ENCODE measurements at regions not wholly inside any gene's neighbourhood (a gene's known extent, or its start where the extent isn't known, plus 50 kb on each side); places are given as distances from the start of the nearest gene placed in this dataset.

DNA sequence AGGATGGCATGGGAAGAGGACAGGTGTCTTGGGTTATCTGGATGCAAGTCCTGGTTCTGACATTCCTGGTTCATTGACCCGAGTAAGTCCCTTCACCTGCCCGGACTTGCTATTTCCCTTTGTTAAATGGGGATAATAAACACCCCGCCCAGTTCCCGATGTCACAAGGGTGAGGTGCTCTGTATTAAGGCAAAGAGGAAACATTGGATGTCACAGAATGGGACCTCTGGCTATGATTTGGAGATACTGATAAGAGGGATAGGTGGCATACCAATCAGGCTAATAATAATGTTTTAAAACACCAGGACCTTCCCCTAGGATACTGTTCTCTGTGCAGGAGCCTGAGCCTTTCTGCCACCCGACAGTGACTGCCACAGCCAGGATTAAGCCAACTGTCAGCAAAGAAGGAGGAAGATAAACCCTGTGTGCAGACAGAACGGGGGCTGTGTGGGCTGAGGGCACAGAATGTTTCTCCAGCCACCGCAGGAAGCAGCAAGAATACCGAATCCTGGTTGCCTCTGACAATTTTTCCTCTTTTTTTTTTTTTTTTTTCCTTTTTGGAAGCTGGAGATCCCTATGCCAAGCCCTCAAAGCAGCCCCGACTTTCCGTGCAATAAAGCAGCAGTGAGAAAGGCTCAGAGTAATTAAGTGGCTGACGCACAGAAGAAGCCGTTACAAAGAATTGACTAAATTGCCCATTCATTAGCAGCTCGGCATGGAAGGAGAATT, 336.6 kb downstream of the SMAD2 start:
- no peak for DNase-seq

DNA sequence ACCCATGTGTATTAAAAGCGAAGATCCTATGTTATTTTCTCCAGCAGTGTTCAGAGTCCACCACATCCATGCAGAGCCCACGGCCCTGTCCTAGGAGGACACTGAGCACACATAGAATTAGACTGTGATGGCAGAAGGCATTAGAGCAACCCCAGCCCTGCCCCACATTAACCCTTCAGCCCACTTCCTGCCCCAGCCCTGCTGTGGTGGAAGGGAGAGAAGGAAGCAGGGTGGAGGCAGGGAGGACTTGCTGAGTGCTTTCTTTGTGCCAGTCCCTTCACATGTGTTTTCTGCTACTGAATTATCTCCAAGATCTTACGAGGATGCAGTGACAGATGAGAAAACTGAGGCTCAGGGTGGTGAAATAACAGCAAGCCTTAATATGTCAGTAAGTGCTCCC, 339.0 kb downstream of the SMAD2 start:
- no peak for DNase-seq

DNA sequence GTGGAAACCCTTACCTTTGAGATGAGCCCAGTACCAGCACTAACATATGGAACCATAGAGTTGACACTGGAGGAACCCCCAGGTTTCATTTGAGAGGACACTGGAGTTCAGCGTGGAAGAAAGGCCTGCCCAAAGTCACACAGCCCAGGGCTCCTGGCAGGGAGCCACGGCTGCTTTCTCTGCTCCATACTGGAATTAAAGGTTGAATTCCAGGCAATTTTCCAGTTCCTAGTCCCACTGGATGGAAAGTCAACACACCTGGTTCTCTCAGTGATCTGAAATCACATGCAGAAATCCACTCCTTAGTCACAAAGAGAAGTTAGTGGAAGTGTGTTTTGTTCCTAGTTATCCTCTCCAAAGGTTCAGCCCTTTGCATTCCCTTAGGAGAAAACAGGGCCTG, 336.1 kb upstream of the SKOR2 start:
- DNase-seq = no peak

DNA sequence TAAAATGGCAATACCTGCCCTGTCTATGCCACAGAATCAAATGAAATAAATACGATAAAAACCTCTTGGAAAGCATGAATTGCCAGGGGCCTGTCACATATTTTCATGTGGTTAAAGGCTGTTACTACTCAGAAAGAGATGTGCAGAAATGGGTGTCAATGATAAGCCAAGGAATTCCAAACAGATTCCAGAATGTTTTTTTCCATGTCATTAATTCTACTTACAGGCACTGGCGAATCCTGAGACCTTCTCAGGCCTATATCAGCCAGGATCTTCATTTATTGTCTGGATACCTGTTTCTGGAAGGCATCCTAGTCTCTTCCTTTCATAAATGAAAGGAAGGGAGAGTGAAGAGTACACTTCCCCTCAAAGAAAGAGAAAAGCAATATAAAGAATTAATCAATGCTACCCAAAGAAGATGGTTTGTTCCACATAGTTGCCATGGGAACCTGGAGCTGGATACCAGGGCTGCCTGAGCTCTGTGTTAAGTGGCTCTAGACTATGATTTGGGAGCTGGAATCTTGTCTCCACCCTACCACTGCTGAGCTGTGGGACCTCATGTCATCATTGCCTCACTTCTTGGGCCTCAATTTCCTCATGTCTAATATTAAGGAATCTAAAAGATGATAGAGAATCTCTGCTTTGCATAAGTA, 335.1 kb upstream of the SKOR2 start:
- no peak for DNase-seq

DNA sequence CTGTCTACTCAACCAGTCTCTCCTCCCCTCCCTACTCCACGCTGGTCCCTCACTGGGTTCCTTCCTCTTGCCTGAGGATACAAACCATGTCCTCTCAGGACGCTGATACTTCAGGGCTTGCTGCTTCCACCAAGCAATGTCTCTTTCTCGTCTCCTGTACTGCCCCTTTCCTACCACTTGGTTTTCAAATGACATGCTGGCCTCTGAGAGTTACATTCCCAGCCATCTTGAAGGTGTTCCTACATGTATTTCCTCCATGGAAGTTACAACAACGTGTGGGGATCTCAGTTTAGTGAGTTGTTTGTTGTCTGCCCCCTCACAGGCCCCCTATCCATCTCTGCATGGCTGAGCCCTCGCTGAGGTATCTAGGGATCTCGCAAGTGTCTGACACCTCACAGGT, 334.5 kb upstream of the SKOR2 start:
- no peak for DNase-seq

DNA sequence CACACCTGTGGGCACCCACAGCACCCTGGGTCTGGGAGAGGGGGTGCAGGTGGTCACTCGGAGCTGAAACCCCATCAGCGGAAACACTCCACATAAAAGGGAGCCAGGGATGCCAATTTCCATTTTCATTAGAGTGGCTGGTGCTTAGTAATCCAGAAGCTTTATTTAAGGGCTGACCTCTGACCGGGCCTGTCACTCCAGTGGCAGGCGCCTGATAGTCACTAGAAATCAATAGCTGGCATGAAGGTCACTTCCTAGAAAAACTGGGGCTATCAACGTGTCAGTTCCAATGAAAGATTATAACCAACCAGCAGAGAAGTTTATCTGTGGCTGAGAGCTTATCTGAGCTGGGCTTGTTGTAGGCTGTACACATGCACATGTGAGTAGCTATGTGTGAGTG, 333.7 kb upstream of the SKOR2 start:
- no peak for DNase-seq

DNA sequence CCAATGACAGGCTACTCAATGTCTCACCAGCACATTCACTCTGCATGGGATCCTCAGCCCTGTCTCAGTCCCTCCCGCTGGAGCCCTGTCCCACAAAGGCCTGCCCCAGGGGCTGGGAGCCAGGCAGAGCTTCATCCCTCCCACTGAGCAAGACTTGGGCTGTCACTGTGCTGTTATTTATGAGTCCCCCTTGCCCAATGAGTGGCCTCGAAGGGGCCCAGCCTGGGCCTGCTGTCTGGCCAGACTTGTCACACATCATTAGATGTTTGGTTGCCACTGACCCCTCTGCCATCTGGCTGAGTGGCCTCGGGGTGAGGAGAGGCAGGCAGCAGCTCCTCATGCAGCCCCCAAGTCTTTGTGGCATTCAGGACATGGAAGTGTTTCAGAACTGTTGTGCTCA, 330.6 kb upstream of the SKOR2 start:
- DNase-seq = no peak

DNA sequence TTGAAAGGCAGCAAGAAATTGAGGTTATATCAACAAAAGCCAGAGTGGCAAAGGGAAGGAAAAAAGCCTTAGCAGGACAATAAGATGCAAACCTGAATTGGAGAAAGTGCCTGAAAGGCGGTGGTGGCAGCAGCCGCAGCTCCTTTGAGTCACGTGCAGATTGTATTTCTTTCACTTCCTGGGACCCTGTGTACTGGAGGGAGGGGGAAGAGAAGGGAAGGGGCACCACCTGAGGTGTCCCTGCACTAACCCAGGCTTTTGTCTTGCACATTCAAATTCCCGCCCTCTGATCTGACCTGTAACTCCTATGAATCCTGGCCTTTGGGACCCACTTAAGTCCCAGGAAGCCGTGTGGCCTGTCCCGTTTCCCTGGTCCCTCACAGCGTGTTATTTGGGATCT, 326.1 kb upstream of the SKOR2 start:
- DNase-seq = no peak

DNA sequence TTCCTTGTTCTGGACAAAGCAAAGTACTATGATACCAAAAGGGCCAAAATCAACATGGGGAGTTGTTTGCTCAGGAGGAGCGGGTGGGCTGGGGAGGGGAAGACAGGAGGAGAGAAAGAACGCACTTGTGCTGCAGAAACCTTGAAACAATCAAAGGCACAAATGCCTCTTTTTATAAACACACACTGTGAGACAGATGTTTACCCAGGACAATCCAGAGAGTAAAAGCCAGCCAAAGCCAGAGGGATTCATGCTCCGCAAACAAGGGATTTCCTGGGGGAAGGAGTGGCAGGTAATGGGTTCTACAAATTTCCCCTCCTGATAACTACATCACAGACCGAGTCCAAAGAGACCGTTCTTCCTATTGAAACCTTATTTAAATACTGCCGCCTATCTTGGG, 323.5 kb upstream of the SKOR2 start:
- no peak for DNase-seq

DNA sequence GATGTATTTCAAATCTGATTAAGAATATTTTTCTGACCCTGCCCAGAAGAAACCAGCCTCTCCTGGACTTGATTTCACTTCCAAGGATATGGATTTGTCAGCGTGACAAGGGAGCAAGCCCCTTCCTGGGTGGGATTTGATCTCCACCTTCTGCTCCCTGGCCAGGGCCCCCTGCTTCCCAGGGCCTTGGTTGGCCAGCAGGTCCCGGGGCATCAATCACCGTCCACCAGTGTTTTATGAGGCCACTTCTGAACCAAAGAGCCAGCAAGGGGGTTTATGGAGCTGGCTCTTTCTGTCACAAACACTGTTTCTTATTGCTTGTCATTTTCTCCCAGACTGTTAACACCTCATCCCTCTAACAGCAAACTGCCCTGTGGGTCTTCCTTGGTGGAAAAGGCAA, 320.5 kb upstream of the SKOR2 start:
- no peak for DNase-seq

DNA sequence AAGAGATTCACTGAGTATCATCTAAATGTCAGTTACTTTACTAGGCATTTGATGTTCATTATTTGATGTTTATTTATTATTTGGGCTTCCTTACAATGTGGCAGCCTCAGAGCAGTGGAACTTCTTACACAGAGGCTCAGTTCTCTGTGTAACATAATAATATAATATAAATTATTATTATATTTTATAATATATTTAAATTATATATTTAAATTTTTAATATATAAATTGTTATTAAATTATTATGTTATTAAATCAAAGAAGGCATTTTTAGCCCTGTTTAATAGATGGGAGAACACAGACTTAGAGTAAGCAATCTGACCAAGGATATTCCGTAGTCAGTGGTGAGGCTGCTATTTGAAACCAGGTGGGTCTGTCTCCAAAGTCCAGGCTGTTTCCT, 315.3 kb upstream of the SKOR2 start:
- DNase-seq = no peak

DNA sequence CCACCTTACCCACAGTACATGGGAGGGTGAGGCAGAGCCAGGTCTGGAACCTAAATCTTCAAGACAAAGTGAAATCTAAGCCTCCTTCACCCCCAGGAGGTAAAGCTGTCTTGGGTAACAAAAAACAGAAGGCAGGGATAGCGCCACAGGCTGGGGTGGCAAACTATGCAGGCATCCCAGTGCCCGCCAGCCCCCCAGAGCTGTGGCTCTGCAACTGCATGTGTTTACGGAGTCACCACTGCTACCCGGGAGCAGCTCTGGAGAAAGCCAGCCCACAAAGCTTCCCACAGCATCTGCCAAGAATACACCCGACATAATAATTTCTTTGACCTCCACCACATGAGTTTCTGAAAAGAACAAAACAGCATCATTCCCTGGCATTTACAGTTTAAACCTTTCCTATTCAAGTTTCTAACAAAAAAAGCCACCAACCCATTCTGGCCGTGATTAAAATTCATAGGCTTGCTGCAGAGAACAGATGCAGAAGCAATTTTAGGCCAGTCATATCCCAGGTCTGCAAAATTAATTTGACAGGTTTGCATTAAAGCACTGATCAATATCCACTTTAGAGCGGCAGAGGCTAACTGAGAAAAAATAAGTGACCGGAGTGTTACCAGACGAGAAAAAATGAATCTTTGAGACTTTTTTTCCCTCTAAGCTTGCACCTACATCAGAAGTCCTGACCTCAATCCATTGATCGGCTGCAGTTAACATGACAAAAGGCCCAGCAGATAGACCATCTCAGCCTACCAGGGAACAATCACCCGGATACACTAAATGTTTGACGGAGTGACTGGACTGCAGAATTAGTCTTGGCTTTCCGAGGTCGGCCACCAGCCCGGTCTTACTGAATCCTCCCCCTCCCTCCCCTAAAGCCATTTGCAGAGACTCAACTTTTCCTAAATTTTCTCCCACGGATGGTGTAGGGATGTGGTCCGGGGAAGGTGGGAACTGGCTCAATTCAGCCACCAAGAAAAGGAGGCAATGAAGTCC, 309.6 kb upstream of the SKOR2 start:
- DNase-seq = no peak

DNA sequence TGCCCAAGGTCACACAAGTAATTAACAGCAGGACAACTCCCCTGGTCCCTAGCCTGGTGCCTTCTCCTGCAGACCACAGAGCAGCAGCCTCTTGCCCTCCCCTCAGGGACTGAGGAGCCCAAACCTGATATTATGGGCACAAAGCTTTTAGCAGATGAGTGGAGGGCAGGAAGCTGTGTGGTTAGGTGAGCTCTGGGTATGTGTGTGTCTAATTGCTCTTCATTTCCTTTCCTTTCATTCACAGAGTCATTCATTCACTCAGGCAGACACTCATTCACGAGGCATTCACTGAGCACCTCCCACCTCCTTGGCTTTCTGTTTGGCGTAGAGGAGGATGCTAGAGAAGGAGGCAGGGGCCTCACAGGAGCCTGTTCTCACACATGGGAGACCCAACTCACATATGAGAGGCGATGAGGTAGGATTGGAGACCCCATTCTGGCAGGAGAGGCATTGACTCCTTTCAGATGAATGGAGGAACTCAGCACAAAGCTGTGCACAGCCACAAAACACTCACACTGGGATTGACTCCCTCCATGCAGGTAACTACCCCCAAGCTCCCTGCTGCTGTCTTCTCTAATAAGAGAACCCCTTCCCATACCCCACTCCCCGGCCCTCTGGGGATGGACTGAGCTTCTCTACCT, 306.8 kb upstream of the SKOR2 start:
- no peak for DNase-seq

DNA sequence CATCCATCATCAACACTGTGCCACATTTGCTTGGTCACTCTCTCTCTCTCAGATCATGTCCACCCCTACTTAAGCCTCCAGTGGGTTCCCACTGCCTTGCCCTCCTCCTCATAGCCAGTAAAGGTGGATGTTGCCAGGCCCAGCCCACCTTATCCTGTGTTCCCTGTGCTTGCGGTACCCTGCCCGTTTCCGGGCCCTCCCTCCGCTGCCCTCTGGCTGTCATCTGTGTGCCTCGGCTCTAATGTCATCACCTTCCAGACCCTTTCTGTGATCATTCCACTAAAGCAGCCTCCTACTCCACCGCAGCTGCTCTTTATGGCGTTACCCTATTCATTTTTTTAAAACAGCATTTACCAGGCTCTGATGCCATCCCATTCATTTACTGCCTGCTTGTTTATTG, 305.7 kb upstream of the SKOR2 start:
- no peak for DNase-seq

DNA sequence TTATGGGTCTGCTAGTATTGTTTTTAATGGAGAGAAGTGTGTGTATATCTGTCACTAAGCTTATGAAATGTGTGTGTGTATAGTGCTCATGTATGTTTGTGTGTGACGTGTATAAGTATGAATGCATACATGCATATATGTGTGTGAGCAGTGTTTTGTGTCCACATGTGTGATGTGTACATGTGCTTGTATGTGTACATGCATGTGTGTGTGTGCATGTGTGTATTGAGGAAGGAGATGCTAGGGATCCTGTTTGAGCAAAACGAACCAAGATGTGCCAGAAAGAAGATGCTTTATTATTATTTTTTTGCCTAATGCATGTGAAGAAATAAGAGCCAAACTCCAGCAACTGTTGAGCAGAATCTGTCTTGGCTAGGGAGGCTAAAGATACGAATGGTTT, 301.3 kb upstream of the SKOR2 start:
- no peak for DNase-seq

DNA sequence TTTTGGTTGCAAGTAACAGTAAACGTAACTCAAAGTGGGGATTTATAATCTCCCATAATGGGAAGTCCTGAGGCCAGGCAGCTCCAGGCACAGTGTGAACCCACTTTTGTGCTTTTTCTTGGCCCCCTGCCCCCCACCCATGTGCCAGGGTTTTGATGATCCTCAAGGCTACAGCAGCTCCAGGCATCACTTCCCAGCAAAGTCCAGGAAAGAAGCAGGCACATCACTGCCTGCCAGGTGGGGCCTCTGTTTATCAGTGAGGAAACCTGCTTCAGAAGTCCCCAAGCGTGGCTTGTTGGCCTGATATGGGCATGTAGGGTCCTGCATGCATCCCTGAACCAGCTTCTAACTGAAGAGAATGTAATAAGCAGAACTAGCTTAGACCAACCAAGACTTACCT, 299.2 kb upstream of the SKOR2 start:
- no peak for DNase-seq

DNA sequence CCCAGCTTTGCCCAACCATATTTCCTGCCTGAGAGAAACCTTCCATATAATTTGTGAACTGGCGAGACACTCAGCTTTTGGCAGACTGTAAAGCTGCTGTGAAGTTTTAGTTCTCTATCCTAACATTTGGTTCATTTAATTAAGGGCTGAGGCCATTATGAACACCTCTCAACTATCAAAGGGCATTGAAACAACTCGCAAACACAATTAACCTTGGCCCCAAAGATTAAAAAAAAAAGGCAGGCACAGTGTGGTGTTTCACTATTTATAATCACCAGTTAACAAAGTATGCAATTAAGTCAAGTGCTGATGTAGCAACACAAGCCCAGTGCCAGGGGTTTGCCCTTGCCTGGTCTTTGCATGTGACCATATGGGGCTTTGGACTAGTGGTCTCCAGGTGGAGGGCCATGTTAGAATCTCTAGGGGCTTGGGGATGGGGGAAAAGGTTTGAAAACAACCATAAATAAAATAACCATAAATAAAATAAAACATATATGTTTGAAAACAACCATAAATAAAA, 297.6 kb upstream of the SKOR2 start:
- no peak for DNase-seq

DNA sequence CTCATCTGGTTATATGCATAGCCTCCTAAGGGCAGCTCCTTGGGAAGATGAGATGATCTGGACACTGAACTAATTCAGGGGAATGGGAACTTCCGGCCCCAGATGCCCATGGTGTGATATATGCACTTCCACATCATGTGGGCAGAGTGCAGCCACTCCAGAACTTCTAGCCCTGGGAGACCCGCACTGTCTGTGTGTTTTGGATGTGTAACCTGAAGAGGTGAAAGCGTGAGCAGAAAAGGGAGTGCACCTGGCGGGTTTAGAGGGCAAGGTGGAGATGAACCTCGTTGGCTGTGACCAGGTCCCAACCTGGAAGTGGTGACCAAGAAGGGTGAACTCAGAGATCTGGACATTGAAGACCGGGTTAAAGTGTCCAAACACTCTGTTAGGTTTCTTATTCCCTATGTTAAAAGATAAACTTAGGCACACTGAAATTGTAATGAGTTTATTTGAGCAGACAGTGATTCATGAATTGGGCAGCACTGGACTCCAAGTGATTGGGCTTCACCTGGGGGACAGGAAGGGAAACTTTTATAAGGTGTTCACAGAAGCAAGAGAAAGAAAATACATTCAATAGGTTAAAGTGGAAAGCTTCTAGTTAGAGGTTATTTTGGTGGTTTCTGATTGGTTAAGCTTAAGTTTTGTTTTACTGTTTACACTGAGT, 296.2 kb upstream of the SKOR2 start:
- no peak for DNase-seq

DNA sequence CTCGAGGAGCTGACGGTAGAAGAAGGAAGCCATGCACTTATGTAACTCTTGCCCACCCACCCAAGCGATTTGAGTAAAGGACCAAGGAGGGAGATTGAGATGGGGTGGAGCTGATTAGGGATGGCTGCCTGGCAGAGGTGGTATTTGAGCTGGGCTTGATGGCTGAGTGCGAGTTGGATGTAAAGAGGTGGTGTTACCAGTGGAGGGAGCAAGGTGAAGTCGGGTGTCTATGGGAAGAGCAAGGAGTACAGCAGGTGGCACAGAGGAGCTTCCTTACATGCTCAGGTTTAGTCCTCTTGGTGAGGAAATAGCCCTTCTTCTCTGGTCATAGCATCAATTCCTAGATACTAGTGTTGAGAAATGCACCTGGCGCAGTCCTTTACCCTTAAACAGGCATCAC, 294.2 kb upstream of the SKOR2 start:
- DNase-seq = no peak

DNA sequence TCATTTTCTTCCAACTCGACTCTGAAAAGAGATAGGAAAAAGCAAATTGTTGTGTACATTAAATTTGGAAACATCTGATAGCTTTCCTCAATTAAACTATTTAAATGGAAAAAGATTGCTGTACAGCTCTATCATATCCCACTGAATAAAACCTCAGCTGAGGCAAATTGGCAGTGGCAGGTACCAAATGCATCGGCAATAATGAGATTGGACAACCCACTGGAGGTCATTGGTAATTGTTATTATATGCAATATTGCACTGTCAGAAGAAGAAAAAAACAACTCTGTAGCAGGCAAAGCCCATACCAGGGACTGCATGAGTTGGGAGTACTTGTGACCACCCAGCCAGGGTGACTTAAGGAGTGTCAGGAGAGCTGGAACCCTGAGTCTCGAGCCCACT, 291.6 kb upstream of the SKOR2 start:
- DNase-seq = no peak

DNA sequence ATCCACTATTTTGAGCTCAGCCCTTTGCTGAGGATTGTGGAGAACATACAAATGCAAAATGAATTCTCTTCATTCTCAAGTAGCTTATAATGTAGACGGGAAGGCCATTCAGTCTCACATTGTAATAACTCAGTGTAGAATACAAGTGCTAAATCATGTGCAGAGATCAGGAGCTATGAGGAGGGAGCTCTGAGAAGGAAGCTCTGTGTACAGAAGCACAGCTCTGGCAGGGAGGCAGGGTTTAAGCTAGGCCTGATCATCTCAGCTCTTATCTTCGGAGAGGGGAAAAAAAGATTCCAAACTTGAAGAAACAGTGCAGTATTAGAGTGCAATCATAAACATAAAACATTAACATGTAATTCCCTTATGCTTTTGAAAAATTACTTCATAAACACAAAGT, 291.1 kb upstream of the SKOR2 start:
- no peak for DNase-seq

DNA sequence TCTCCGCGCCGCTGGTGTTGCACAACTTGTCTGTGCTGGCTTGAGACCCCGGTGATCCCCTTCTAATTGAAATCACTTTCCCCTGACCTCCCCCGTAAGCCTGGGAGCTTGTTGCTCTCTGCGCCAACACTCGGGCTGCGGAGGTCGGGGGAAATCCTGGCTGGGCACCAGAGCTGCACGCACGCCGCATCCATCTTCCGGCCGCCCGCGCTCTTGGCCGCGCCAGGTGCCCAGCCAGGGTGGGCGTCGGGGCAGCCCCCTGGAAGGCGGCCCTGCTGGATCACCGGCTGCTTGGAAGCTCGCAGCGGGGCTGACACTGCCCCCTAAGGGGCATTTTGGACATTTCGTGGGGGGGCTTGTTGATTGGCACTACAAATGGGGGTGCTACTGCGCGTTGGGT, 280.3 kb upstream of the SKOR2 start:
- no peak for DNase-seq

Data from effector CD8-positive, alpha-beta T cell (primary cell).